HUDEP-2 (cell line): ENCODE measurements at regions not wholly inside any gene's neighbourhood (a gene's known extent, or its start where the extent isn't known, plus 50 kb on each side); places are given as distances from the start of the nearest gene placed in this dataset.
"Not testable (repeated sequence)": the region's sequence is repeated elsewhere in the genome, so short reads cannot be mapped to it uniquely, and the experiment has no call there.

Experiments used
- DNase-seq, 76 experiments: peaks; one replicate each; lab custom pipeline; 2025; ENCODE audit not compliant: unreplicated experiment in 76 of 76; lab: John Stamatoyannopoulos, UW

- DNase-seq, result not testable (repeated sequence)
Measured at GRCh38 chr2:89756616-89757015, 1065.1 kb downstream of the RPIA start.

GRCh38 chr2:89758332-89759026, 1067.0 kb downstream of the RPIA start:
- DNase-seq, result not testable (repeated sequence)

DNA sequence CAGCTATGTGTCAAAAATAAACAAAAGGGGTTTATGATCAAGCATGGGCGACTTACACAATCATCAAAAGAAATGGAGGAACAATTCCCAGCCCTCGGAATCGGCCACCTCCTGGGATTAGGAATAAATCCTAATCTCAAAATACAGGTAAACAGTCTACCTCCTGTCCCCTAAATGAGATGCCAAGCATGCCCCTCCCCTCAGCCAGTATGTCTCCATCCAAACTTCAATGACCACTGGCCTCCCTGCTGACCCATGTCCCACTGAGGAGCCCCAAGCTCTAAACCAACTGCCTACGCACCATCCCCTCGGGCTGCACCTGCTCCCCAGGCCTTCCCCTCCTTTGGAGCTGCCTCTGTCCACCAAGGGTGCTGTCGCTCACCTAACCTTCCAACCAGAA, 1069.3 kb downstream of the RPIA start:
- not testable (repeated sequence) for DNase-seq

GRCh38 chr2:89761171-89761570, 1069.7 kb downstream of the RPIA start:
- not testable (repeated sequence) for DNase-seq

DNA sequence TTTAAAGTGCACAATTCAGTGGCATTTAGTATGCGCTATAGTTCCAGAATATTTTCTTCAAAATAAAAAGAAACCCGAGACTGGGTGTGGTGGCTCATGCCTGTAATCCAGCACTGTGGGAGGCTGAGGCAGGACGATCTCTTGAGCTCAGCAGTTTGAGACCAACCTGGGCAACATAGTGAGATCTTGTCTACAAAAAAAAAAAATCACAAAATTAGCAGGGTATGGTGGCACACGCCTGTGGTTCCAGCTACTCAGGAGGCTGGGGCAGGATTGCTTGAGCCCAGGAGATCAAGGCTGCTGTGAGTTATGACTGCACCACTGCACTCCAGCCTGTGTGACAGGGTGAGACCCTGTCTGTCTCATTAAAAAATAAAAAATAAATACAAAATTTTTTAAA, 1070.4 kb downstream of the RPIA start:
- not testable (repeated sequence) for DNase-seq

DNA sequence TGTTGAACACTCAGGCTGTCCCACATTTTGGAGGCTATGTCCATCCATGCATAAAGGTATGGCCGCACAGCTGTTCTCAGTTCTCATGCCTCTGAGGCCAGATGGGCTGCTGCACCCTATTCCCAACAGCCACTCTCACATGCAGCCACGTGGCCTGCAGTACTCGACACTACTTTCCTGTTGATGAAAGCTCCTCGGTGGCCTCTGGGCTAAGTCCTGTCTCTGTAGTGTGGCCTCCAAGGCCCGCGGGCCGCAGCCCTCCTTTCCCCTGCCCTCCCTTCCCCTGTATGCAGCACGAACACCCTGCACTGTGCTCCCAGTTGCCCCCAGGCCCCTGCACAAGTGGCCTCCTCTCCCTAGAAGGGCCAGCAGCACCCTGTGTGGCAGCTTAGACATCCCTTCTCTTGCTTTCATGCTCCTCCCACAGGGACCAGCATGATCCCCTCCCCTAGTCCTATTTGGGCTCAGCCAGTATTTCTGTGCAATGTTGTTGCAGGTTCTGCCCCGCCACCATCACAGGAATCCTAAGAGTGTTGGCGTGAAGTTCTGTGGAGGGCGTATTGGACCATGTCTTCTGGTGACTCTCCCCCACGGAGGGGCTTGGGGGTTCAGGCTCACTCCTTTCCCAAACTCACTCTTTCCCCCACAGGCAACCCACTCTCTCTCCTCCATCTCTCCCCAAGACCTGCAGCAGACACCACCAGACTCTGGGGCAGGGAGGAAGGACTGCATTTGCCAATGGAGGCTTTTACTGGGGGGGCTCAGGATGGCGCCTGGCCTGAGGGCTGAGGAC, 1071.2 kb downstream of the RPIA start:
- not testable (repeated sequence) for DNase-seq

DNA sequence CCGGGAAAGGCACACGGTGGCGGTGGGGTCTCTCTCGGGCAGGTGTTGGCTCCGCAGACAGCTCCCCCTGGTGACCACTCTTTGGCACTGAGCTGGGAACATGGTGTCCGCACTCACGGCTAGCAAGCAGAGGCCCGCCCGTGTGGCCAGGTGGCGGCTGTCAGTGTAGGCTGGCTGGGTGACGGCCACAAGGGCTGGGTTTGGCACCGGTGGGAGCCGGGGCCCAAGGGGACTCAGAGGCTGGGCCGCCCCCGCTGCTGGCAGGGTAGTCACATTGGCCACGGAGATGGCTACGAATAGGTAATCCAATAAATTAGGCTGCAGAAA, 1071.7 kb downstream of the RPIA start:
- no peak for DNase-seq

GRCh38 chr2:89763581-89764485, 1072.4 kb downstream of the RPIA start:
- DNase-seq, result no peak

DNA sequence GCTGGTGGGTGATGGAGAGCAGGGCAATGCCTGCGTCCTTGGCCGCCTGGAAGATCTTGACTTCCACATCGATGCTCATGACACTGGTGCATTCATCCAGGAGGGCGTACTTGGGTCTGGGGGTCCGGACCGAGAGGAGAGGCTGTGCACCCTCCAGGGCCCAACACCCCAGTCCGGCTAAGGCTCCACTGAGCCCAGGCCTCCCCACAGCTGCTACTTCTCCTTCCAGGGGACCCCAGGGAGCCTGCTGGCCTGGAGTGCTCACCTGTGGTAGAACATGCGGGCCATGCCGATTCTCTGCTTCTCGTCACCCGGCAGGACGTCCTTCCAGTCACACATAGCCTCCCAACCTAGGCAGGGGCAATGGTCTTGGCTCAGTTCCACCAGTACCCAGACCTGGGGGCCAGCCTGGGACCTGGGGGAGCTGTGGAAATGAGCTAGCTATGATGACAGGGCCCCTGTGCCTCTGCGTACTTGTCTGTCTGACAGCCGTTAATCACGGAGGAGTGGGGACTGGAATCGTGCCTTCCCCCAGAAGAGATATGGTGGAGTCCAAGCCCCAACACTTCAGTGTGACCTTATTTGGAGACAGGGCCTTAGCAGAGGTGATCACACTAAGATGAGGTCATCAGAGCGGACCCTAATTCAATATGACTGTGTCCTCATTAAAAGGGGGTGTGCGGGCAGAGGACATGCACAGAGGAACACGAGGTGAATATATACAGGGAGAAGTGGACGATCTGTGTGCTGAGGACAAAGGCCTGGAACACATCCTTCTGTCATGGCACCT, 1073.3 kb downstream of the RPIA start:
- DNase-seq, result not testable (repeated sequence)

DNA sequence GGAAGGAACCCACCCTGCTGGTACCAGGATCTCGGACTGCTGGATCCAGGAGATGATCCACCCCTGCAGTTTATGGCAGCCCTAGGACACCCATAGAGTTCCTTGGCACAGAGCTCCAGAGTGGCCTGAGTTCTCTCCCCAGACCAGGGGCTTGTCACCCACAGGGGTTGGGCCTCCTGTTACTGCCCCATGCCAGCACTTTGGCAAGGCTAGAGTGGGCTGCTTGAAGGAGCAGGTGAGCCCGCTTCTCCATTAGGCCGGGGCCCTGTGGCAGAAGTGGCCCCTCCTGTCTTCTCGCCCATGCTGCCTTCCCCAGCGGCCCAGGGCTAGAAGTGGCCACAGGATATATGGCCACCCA, 1073.9 kb downstream of the RPIA start:
- DNase-seq, result not testable (repeated sequence)

DNA sequence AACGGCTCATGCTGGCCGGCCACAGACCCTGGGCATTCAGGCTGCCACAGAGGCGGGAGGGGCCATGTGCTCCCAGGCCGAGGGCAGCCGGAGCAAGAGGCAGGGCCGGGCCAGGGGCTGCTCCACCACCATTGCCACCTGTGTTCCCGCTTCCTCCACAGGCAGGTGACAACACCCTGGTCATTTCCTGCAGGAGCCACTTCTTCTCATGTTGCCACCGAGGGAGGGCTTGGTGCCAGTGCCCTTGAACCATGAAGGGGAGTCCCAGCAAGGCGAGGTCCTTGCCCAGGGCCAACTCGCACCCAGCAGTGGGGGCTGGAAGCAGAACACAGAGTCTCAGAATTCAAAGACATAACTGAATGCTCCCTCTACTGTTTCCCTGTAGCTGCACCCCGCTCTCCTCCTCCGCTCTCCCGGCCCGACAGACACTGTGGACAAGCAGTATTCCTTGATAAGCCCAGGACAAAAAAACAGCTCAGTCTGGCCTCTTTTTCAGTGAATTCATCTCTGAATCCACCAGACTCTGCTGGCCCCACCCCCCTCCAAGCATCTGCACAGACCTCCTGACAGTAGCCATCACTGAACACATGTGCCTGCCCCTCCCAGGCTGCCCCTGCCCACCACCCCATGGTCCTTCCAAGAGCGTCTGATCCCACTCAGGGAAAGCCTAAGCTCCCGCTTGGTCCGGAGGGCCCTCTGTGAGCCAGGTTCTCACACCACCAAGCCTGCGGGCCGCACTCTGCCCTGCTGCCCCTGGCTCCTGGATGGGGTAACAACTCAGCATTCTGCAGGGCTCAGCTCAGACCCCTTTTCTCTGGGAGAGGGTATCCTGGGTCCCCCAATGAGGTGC, 1074.9 kb downstream of the RPIA start:
- DNase-seq, result not testable (repeated sequence)

DNA sequence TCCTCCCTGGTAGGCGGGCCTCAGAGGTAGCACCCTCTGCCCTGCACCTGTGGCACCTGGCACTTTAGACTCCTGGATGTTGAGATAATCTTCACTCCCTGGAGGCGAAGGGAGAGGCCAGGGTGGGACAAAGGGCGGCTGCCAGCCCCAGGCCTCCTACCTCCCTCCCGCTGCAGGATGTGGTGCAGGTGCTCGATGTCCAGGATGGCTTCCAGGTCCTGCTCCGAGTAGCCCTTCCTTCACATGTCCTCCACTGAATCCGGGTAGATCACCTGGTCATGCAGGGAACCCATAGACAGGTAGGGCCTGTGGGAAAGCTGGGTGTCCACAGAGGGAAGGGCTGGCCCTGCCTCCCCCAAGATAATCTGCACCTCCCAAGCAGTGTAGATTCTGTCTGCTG, 1075.6 kb downstream of the RPIA start:
- DNase-seq, result not testable (repeated sequence)

GRCh38 chr2:89767572-89768435, 1076.3 kb downstream of the RPIA start:
- no peak for DNase-seq

DNA sequence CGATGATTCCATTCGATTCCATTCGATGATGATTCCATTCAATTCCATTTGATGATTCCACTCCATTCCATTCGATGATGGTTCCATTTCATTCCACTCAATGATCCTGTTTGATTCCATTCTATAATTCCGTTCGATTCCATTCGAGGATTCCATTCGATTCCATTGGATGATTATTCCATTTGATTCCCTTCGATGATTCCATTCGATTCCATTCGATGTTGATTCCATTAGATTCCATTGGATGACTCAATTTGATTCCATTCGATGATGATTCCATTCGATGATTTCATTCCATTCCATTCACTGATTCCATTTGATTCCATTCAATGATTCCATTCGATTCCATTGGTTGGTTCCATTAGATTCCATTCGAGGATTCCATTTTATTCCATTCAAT, 1084.4 kb downstream of the RPIA start:
- DNase-seq, result no peak

DNA sequence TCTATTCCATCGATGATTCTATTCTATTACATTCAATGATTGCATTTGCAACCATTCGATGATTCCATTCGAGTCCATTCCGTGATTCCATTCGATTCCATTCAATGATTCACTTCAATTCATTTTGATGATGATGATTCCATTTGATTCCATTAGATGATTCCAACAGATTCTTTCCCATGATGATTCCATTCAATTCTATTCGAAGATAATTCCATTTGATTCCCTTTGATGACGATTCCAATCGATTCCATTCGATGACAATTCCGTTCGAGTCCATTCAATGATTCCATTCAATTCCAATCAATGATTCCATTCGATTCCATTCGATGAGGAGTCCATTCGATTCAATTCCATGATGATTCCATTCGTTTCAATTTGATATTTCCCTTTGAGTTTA, 1088.8 kb downstream of the RPIA start:
- no peak for DNase-seq

- DNase-seq, result no peak
Measured at GRCh38 chr2:89781962-89782361, 1090.5 kb downstream of the RPIA start.

GRCh38 chr2:89784960-89785359, 1093.5 kb downstream of the RPIA start:
- DNase-seq, result no peak

DNA sequence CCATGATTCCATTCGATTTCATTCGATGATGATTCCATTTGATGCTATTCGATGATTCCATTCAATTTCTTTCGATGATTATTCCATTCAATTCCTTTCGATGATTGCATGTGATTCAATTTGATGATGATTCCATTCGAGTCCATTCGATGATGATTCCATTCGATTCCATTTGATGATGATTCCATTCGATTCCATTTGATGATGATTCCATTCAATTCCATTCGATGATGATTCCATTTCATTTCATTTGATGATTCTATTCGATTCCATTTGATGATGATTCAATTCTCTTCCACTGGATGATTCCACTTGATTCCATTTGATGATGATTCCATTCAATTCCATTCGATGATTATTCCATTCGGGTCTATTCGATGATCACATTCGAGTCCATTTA, 1094.1 kb downstream of the RPIA start:
- DNase-seq, result not testable (repeated sequence)

DNA sequence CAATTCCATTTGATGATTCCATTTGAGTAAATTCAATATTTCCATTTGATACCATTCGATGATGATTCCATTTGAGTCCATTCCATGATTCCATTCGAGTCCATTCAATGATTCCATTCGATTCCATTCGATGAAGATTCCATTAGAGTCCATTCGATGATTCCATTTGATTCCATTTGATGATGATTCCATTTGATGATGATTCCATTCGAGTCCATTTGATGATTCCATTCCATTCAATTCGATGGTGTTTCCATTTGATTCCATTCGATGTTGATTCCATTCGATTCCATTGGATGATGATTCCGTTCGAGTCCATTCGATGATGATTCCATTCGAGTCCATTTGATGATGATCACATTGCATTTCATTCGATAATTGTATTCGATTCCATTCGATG, 1095.2 kb downstream of the RPIA start:
- DNase-seq, result not testable (repeated sequence)
